Liver (tissue), 3 donors: ENCODE measurements at regions not wholly inside any gene's neighbourhood (a gene's known extent, or its start where the extent isn't known, plus 50 kb on each side); places are given as distances from the start of the nearest gene placed in this dataset.

Experiments used
- ATF3 ChIP-seq: IDR thresholded peaks from 2 replicates; pipeline ENCODE4 v1.6.1; 2016; ENCODE audit warnings: antibody characterized with exemption
- CTCF ChIP-seq: fragments of 150-350 bp; IDR thresholded peaks from 2 replicates; pipeline ENCODE4 v1.5.1; 2017; ENCODE audit warnings: improper control_type of control experiment, low read depth, low read length; ENCODE audit not compliant: missing input control
- EGR1 ChIP-seq, 2 donors: IDR thresholded peaks; 2 replicates each; pipeline ENCODE4 v1.6.1; 2016 to 2018; ENCODE audit warnings: antibody characterized with exemption in 2 of 2, low read depth in 2 of 2
- GABPA ChIP-seq, 2 donors: IDR thresholded peaks in 1 of 2; conservative IDR thresholded peaks in 1 of 2; 2 replicates each; pipeline ENCODE4 v1.6.1; 2016; ENCODE audit warnings: antibody characterized with exemption in 2 of 2, mild to moderate bottlenecking in 1 of 2, moderate library complexity in 1 of 2
- HNF4A ChIP-seq, 2 donors: conservative IDR thresholded peaks; 2 replicates each; pipeline ENCODE4 v1.6.1; 2016; ENCODE audit warnings: antibody characterized with exemption in 2 of 2, mild to moderate bottlenecking in 2 of 2
- HNF4G ChIP-seq: IDR thresholded peaks from 2 replicates; pipeline ENCODE4 v1.6.1; 2016; ENCODE audit warnings: antibody characterized with exemption
- MAX ChIP-seq: IDR thresholded peaks from 2 replicates; pipeline ENCODE4 v1.6.1; 2016; ENCODE audit warnings: antibody characterized with exemption
- RAD21 ChIP-seq, 2 donors: IDR thresholded peaks; 2 replicates each; pipeline ENCODE4 v1.6.1; 2016; ENCODE audit warnings: antibody characterized with exemption in 2 of 2, mild to moderate bottlenecking in 2 of 2
- REST ChIP-seq: IDR thresholded peaks from 2 replicates; pipeline ENCODE4 v1.6.1; 2016; ENCODE audit warnings: antibody characterized with exemption, mild to moderate bottlenecking
- TAF1 ChIP-seq: conservative IDR thresholded peaks from 2 replicates; pipeline ENCODE4 v1.6.1; 2016; ENCODE audit warnings: antibody characterized with exemption, mild to moderate bottlenecking
- YY1 ChIP-seq: IDR thresholded peaks from 2 replicates; pipeline ENCODE4 v1.6.1; 2016; ENCODE audit warnings: antibody characterized with exemption, mild to moderate bottlenecking
- ZBTB33 ChIP-seq: IDR thresholded peaks from 2 replicates; pipeline ENCODE4 v1.6.1; 2016; ENCODE audit warnings: antibody characterized with exemption
- donor health status: healthy.
- donor health status: healthy.

GRCh38 chrX:116226665-116227484 is 56.3 kb downstream of the AGTR2 start:
- TF ChIP-seq EGR1 (IDR thresholded peaks at IDR 0.05; ENCODE audit: low read depth in 2 of 2), result no peak
- no peak for TF ChIP-seq CTCF
- no peak for TF ChIP-seq TAF1
- no peak for TF ChIP-seq MAX
- TF ChIP-seq HNF4A (conservative IDR thresholded peaks at IDR 0.05), result no peak
- no peak for TF ChIP-seq REST
- TF ChIP-seq GABPA (IDR thresholded peaks at IDR 0.05 in 1 of 2, conservative IDR thresholded peaks at IDR 0.05 in 1 of 2), result no peak
- no peak for TF ChIP-seq YY1
- no peak for TF ChIP-seq HNF4G
- no peak for TF ChIP-seq RAD21 (IDR thresholded peaks at IDR 0.05)
- TF ChIP-seq ZBTB33, result no peak
- no peak for TF ChIP-seq ATF3
